Sigmoid colon (tissue), 6 donors: ENCODE measurements at regions not wholly inside any gene's neighbourhood (a gene's known extent, or its start where the extent isn't known, plus 50 kb on each side); places are given as distances from the start of the nearest gene placed in this dataset.

ENCODE experiments used
- DNase-seq: peaks from one replicate; pipeline ENCODE4 v3.0.0-alpha.2; 2019
- H3K27ac ChIP-seq, 4 donors: fragments of 200-600 bp; sonication (generic); one replicate each; pipeline ENCODE4 v1.5.1; 2016 to 2019; ENCODE audit warnings: mild to moderate bottlenecking in 1 of 4
- H3K27me3 ChIP-seq, 3 donors: fragments of 200-600 bp; sonication (generic); one replicate each; pipeline ENCODE4 v1.5.1; 2019; ENCODE audit warnings: mild to moderate bottlenecking in 1 of 3
- H3K36me3 ChIP-seq, 4 donors: fragments of 200-600 bp; sonication (generic); one replicate each; pipeline ENCODE4 v1.5.1; 2016 to 2019
- H3K4me1 ChIP-seq, 4 donors: fragments of 200-600 bp; sonication (generic); one replicate each; pipeline ENCODE4 v1.5.1; 2017 to 2019
- H3K4me3 ChIP-seq, 4 donors: fragments of 200-600 bp; sonication (generic); one replicate each; pipeline ENCODE4 v1.5.1; 2017 to 2019; ENCODE audit warnings: mild to moderate bottlenecking in 2 of 4, moderate library complexity in 1 of 4
- H3K9me3 ChIP-seq, 4 donors: fragments of 200-600 bp in 3 of 4; sonication (generic) in 3 of 4; one replicate each; pipeline versions ENCODE4 v1.5.1 to v1.6.1; 2013 to 2019
- CTCF ChIP-seq, 4 experiments: fragments of 450-650 bp in 3 of 4; fragments of 200-600 bp in 1 of 4; IDR thresholded peaks; one replicate each; pipeline ENCODE4 v1.5.1; 2016 to 2019; ENCODE audit warnings: antibody characterized with exemption in 4 of 4, mild to moderate bottlenecking in 3 of 4, moderate library complexity in 2 of 4
- EP300 ChIP-seq, 4 donors: sonication (generic); formaldehyde crosslinking; IDR thresholded peaks; one replicate each; pipeline ENCODE4 v1.6.1; 2017; ENCODE audit warnings: antibody characterized with exemption in 4 of 4
- POLR2A ChIP-seq, 2 donors: fragments of 450-650 bp; IDR thresholded peaks; one replicate each; pipeline ENCODE4 v1.6.1; 2016; ENCODE audit warnings: antibody characterized with exemption in 2 of 2, mild to moderate bottlenecking in 2 of 2, moderate library complexity in 2 of 2
- POLR2AphosphoS5 ChIP-seq, 4 donors: sonication (generic); formaldehyde crosslinking; IDR thresholded peaks; one replicate each; pipeline ENCODE4 v1.6.1; 2017; ENCODE audit warnings: antibody characterized with exemption in 4 of 4
- WGBS, 2 donors: extraction: QIAGEN DNeasy Blood & Tissue Kit; methylation state at CpG; one replicate each; pipeline ENCODE4 v1.1.7; 2013; 5-methylcytosine and 5-hydroxymethylcytosine counted together
- intact Hi-C: fragments of 100-400 bp; cut with DNase I; formaldehyde crosslinking; loops from one replicate; pipeline ENCODE4 v1.15.1; 2023
- donor health status: healthy with polysubstance abuse.
- donor health status: healthy.

GRCh38 chr4:28942631-28943030 lies 1777.5 kb upstream of the PCDH7 start:
- H3K27me3 ChIP-seq: no peaks in the 10 kb centered on the region
- H3K4me3 ChIP-seq: no peak overlapping the region
- peaks cover 0 to 3% (median under 1%) of the 10 kb centered on the region in 4 donors for H3K9me3 ChIP-seq
- intact Hi-C loops: no loop called here
- no peak for TF ChIP-seq CTCF (IDR thresholded peaks at IDR 0.05)
- no peaks in the 10 kb centered on the region for H3K4me1 ChIP-seq
- no peak overlapping the region for H3K27ac ChIP-seq
- no peak for DNase-seq
- H3K36me3 ChIP-seq: no peaks in the 10 kb centered on the region

- intact Hi-C loops: no loop called here
These were observed 1772.8 kb upstream of the PCDH7 start for GRCh38 chr4:28947374-28947773.

GRCh38 chr4:28948501-28948900 lies 1771.7 kb upstream of the PCDH7 start:
- Histone ChIP-seq H3K27me3 (no peaks in the 10 kb centered on the region), H3K27ac (no peak overlapping the region), H3K36me3 (no peaks in the 10 kb centered on the region), H3K4me1 (no peaks in the 10 kb centered on the region), H3K9me3 (peaks cover 0 to 3% (median under 1%) of the 10 kb centered on the region in 4 donors), H3K4me3 (no peak overlapping the region)
- TF ChIP-seq CTCF (IDR thresholded peaks at IDR 0.05) (no peak), EP300 (IDR thresholded peaks at IDR 0.05) (no peak), POLR2AphosphoS5 (IDR thresholded peaks at IDR 0.05) (no peak), POLR2A (IDR thresholded peaks at IDR 0.05) (no peak)
- 56 to 74% methylated on average over 2 of the region's 2 CpGs for WGBS, 2 donors
- no peak for DNase-seq
- intact Hi-C loops: no loop called here

More at GRCh38 chr4:28947374-28947773, 1772.8 kb upstream of the PCDH7 start:
- Histone ChIP-seq H3K4me3 (no peak overlapping the region), H3K27me3 (no peaks in the 10 kb centered on the region), H3K27ac (no peak overlapping the region), H3K9me3 (peaks cover 0 to 3% (median under 1%) of the 10 kb centered on the region in 4 donors), H3K36me3 (no peaks in the 10 kb centered on the region), H3K4me1 (no peaks in the 10 kb centered on the region)
- WGBS, 2 donors: 54 to 67% methylated on average over 1 of the region's 1 CpG
- no peak for DNase-seq
- no peak for TF ChIP-seq CTCF (IDR thresholded peaks at IDR 0.05)
- no peak for TF ChIP-seq POLR2A (IDR thresholded peaks at IDR 0.05)
- no peak for TF ChIP-seq POLR2AphosphoS5 (IDR thresholded peaks at IDR 0.05)
- TF ChIP-seq EP300 (IDR thresholded peaks at IDR 0.05): no peak

GRCh38 chr4:28966982-28967381 lies 1753.2 kb upstream of the PCDH7 start:
- intact Hi-C loops: no loop called here
- no peaks in the 10 kb centered on the region for H3K27me3 ChIP-seq
- peaks cover 0 to 11% (median 9%) of the 10 kb centered on the region in 4 donors for H3K4me1 ChIP-seq
- no peak overlapping the region for H3K4me3 ChIP-seq
- no peak for DNase-seq
- no peaks in the 10 kb centered on the region for H3K9me3 ChIP-seq
- 62 to 63% methylated on average over 4 of the region's 4 CpGs for WGBS, 2 donors
- TF ChIP-seq POLR2AphosphoS5 (IDR thresholded peaks at IDR 0.05): no peak
- no peak for TF ChIP-seq POLR2A (IDR thresholded peaks at IDR 0.05)
- TF ChIP-seq CTCF (IDR thresholded peaks at IDR 0.05): no peak
- TF ChIP-seq EP300 (IDR thresholded peaks at IDR 0.05): no peak
- H3K36me3 ChIP-seq: no peaks in the 10 kb centered on the region
- no peak overlapping the region for H3K27ac ChIP-seq

- no peaks in the 10 kb centered on the region for H3K9me3 ChIP-seq
- H3K27me3 ChIP-seq: no peaks in the 10 kb centered on the region
- WGBS, 2 donors: 52 to 65% methylated on average over 3 of the region's 3 CpGs
- TF ChIP-seq POLR2AphosphoS5 (IDR thresholded peaks at IDR 0.05) (no peak), POLR2A (IDR thresholded peaks at IDR 0.05) (no peak), CTCF (IDR thresholded peaks at IDR 0.05) (no peak)
- H3K36me3 ChIP-seq: no peaks in the 10 kb centered on the region
- no peak overlapping the region for H3K27ac ChIP-seq
- intact Hi-C loops: no loop called here
- no peak for DNase-seq
- no peak overlapping the region for H3K4me3 ChIP-seq
- no peaks in the 10 kb centered on the region for H3K4me1 ChIP-seq
These were observed 1746.4 kb upstream of the PCDH7 start for GRCh38 chr4:28973587-28974350.
